ENCODE measurements at regions not wholly inside any gene's neighbourhood (a gene's known extent, or its start where the extent isn't known, plus 50 kb on each side); places are given as distances from the start of the nearest gene placed in this dataset.

- H4K91ac ChIP-seq (replicated peaks; ENCODE audit: insufficient read length, low read length), result no peak overlapping the region
- POLR2A ChIA-PET (ENCODE audit: partially characterized antibody), result no interaction called here
- no peak overlapping the region for H3K9ac ChIP-seq (replicated peaks in 1 of 4; ENCODE audit: extremely low read depth in 1 of 4, low read depth in 3 of 4, low read length in 3 of 4)
- H3K79me1 ChIP-seq (ENCODE audit: low read depth, low read length), result no peaks in the 10 kb centered on the region
- no peak overlapping the region for H3K14ac ChIP-seq (ENCODE audit: insufficient read length)
- H3K79me2 ChIP-seq (ENCODE audit: control insufficient read depth in 1 of 2, insufficient read depth in 2 of 2, low read length in 2 of 2), result no peaks in the 10 kb centered on the region
- no peak overlapping the region for H2AFZ ChIP-seq (ENCODE audit: low read length)
- H3K4me3 ChIP-seq (ENCODE audit: extremely low read depth in 1 of 4, insufficient read depth in 2 of 4, low read depth in 3 of 4, low read length in 4 of 4), result no peak overlapping the region
- H3K4me2 ChIP-seq (ENCODE audit: insufficient read depth in 1 of 2, low read depth in 2 of 2, low read length in 2 of 2), result no peak overlapping the region
- H3K27me3 ChIP-seq (replicated peaks in 1 of 4; ENCODE audit: control insufficient read depth in 3 of 4, extremely low read depth in 1 of 4, insufficient read depth in 3 of 4, low read length in 3 of 4), result no peaks in the 10 kb centered on the region
- WGBS, 2 experiments (ENCODE audit: extremely low coverage in 1 of 2, insufficient coverage in 1 of 2, insufficient read length in 1 of 2, insufficient replicate concordance in 2 of 2, low coverage in 1 of 2, low lambda C conversion rate in 2 of 2, missing lambda C conversion rate in 1 of 2), result 95% methylated on average over 1 of the region's 1 CpG; no CpG with 5 or more reads in 1 of the 2 experiments
- H3K23me2 ChIP-seq (ENCODE audit: low read depth, low read length), result no peaks in the 10 kb centered on the region
- H3K9me3 ChIP-seq (ENCODE audit: insufficient read depth in 2 of 2, low read depth in 1 of 2, low read length in 1 of 2), result no peaks in the 10 kb centered on the region
- no peak overlapping the region for H4K5ac ChIP-seq (ENCODE audit: insufficient read length, low read depth, low read length)
- no peak overlapping the region for H2BK5ac ChIP-seq (ENCODE audit: low read depth, low read length)
- no peak overlapping the region for H2AK5ac ChIP-seq (ENCODE audit: low read depth, low read length)
- no peak overlapping the region for H3K4ac ChIP-seq (replicated peaks; ENCODE audit: insufficient read length, low read depth, low read length)
- DNase-seq (ENCODE audit: low read depth in 1 of 2, low spot score in 2 of 2) (no peak), FAIRE-seq (no peak)
- H2BK12ac ChIP-seq (ENCODE audit: low read depth, low read length), result no peak overlapping the region
- H3K36me3 ChIP-seq (ENCODE audit: control insufficient read depth in 2 of 4, insufficient read depth in 4 of 4, low read length in 3 of 4), result no peaks in the 10 kb centered on the region
- H3K56ac ChIP-seq (replicated peaks; ENCODE audit: insufficient read length, low read depth, low read length), result no peak overlapping the region
- H3K27ac ChIP-seq (ENCODE audit: low read depth, low read length), result no peak overlapping the region
- H3K23ac ChIP-seq (ENCODE audit: insufficient read length), result no peak overlapping the region
- H2BK120ac ChIP-seq (replicated peaks; ENCODE audit: low read depth, low read length), result no peak overlapping the region
- no peak overlapping the region for H2BK20ac ChIP-seq (ENCODE audit: low read length)
- no peak overlapping the region for H2BK15ac ChIP-seq (ENCODE audit: low read length)
- CTCF ChIA-PET (ENCODE audit: partially characterized antibody), result no interaction called here
- no peaks in the 10 kb centered on the region for H4K20me1 ChIP-seq (replicated peaks in 1 of 2; ENCODE audit: control insufficient read depth in 1 of 2, insufficient read depth in 2 of 2, low read length in 2 of 2)
- H3K4me1 ChIP-seq (replicated peaks in 1 of 4; ENCODE audit: control insufficient read depth in 3 of 4, insufficient read depth in 4 of 4, low read length in 3 of 4), result no peaks in the 10 kb centered on the region; a peak in 1 of 7 replicates
- no peak overlapping the region for H4K8ac ChIP-seq (ENCODE audit: extremely low read depth, insufficient read depth, low read length)
- no peak overlapping the region for H3K18ac ChIP-seq (ENCODE audit: extremely low read depth, low read length)
- no peak for TF ChIP-seq BRCA1 (IDR thresholded peaks at IDR 0.05; ENCODE audit: low read depth, low read length)
- no peak for TF ChIP-seq CTBP2 (IDR thresholded peaks at IDR 0.05; ENCODE audit: borderline replicate concordance, insufficient read depth, insufficient read length, low read length)
- no peak for TF ChIP-seq CHD2 (IDR thresholded peaks at IDR 0.05; ENCODE audit: low read length)
- TF ChIP-seq FOSL1 (IDR thresholded peaks at IDR 0.05; ENCODE audit: insufficient read depth, low read depth, low read length), result no peak
- TF ChIP-seq HDAC2 (IDR thresholded peaks at IDR 0.05; ENCODE audit: borderline replicate concordance in 1 of 2, low read depth in 2 of 2, low read length in 2 of 2), result no peak
- no peak for TF ChIP-seq CTCF (IDR thresholded peaks at IDR 0.05; ENCODE audit: control extremely low read depth in 1 of 3, insufficient read depth in 1 of 3, low read depth in 1 of 3, low read length in 3 of 3)
- TF ChIP-seq SP4 (IDR thresholded peaks at IDR 0.05; ENCODE audit: low read length), result no peak
- TF ChIP-seq RXRA (IDR thresholded peaks at IDR 0.05; ENCODE audit: insufficient read depth, low read depth, low read length), result no peak
- TF ChIP-seq TCF12 (IDR thresholded peaks at IDR 0.05; ENCODE audit: low read depth, low read length), result no peak
- TF ChIP-seq CREB1 (IDR thresholded peaks at IDR 0.05), result no peak
- no peak for TF ChIP-seq POLR2A (IDR thresholded peaks at IDR 0.05; ENCODE audit: control extremely low read depth in 1 of 2, low read depth in 2 of 2, low read length in 2 of 2)
- no peak for TF ChIP-seq MAFK (IDR thresholded peaks at IDR 0.05; ENCODE audit: low read depth, low read length)
These were observed 457.1 kb upstream of the TENM4 start for GRCh38 chr11:79897896-79898295.

Measured in H1 (cell line).